ENCODE measurements at regions not wholly inside any gene's neighbourhood (a gene's known extent, or its start where the extent isn't known, plus 50 kb on each side); places are given as distances from the start of the nearest gene placed in this dataset.

- no peak for TF ChIP-seq EZH2 (IDR thresholded peaks at IDR 0.05; ENCODE audit: insufficient read depth, poor library complexity, severe bottlenecking)
- TF ChIP-seq EZH2phosphoT487 (IDR thresholded peaks at IDR 0.05; ENCODE audit: insufficient read depth, low read depth), result no peak
These were observed 59.8 kb upstream of the BARX1 start for GRCh38 chr9:94014920-94015319.

Measured in GM23248 (cell line).